ENCODE measurements at regions not wholly inside any gene's neighbourhood (a gene's known extent, or its start where the extent isn't known, plus 50 kb on each side); places are given as distances from the start of the nearest gene placed in this dataset.

- Histone ChIP-seq H3K36me3 (ENCODE audit: control insufficient read depth in 2 of 4, insufficient read depth in 4 of 4, low read length in 3 of 4) (no peaks in the 10 kb centered on the region), H3K4ac (replicated peaks; ENCODE audit: insufficient read length, low read depth, low read length) (no peak overlapping the region), H3K23me2 (ENCODE audit: low read depth, low read length) (no peaks in the 10 kb centered on the region), H4K20me1 (replicated peaks in 1 of 2; ENCODE audit: control insufficient read depth in 1 of 2, insufficient read depth in 2 of 2, low read length in 2 of 2) (no peaks in the 10 kb centered on the region), H4K8ac (ENCODE audit: extremely low read depth, insufficient read depth, low read length) (no peak overlapping the region), H3K4me3 (ENCODE audit: extremely low read depth in 1 of 4, insufficient read depth in 2 of 4, low read depth in 3 of 4, low read length in 4 of 4) (no peak overlapping the region), H3K9me3 (ENCODE audit: insufficient read depth in 2 of 2, low read depth in 1 of 2, low read length in 1 of 2) (no peaks in the 10 kb centered on the region), H2BK120ac (replicated peaks; ENCODE audit: low read depth, low read length) (no peak overlapping the region), H3K4me2 (ENCODE audit: insufficient read depth in 1 of 2, low read depth in 2 of 2, low read length in 2 of 2) (no peak overlapping the region), H3K56ac (replicated peaks; ENCODE audit: insufficient read length, low read depth, low read length) (no peak overlapping the region), H3K9ac (replicated peaks in 1 of 4; ENCODE audit: extremely low read depth in 1 of 4, low read depth in 3 of 4, low read length in 3 of 4) (no peak overlapping the region), H3K18ac (ENCODE audit: extremely low read depth, low read length) (peak overlapping the region; percentile 19; the same call in 1 of the 2 replicates), H3K27me3 (replicated peaks in 1 of 4; ENCODE audit: control insufficient read depth in 3 of 4, extremely low read depth in 1 of 4, insufficient read depth in 3 of 4, low read length in 3 of 4) (no peaks in the 10 kb centered on the region), H2BK15ac (ENCODE audit: low read length) (no peak overlapping the region), H3K79me1 (ENCODE audit: low read depth, low read length) (no peaks in the 10 kb centered on the region), H2AFZ (ENCODE audit: low read length) (no peak overlapping the region), H2AK5ac (ENCODE audit: low read depth, low read length) (no peak overlapping the region), H3K27ac (ENCODE audit: low read depth, low read length) (no peak overlapping the region), H4K5ac (ENCODE audit: insufficient read length, low read depth, low read length) (no peak overlapping the region), H2BK20ac (ENCODE audit: low read length) (no peak overlapping the region), H4K91ac (replicated peaks; ENCODE audit: insufficient read length, low read length) (no peak overlapping the region), H3K14ac (ENCODE audit: insufficient read length) (no peak overlapping the region), H2BK5ac (ENCODE audit: low read depth, low read length) (no peak overlapping the region), H3K4me1 (replicated peaks in 1 of 4; ENCODE audit: control insufficient read depth in 3 of 4, insufficient read depth in 4 of 4, low read length in 3 of 4) (peaks cover 0 to 5% (median 2%) of the 10 kb centered on the region in 4 experiments; a peak in 1 of 7 replicates), H2BK12ac (ENCODE audit: low read depth, low read length) (no peak overlapping the region), H3K79me2 (ENCODE audit: control insufficient read depth in 1 of 2, insufficient read depth in 2 of 2, low read length in 2 of 2) (no peaks in the 10 kb centered on the region), H3K23ac (ENCODE audit: insufficient read length) (no peak overlapping the region)
- FAIRE-seq (no peak), DNase-seq (ENCODE audit: low read depth in 1 of 2, low spot score in 2 of 2) (no peak)
- WGBS, 2 experiments (ENCODE audit: extremely low coverage in 1 of 2, insufficient coverage in 1 of 2, insufficient read length in 1 of 2, insufficient replicate concordance in 2 of 2, low coverage in 1 of 2, low lambda C conversion rate in 2 of 2, missing lambda C conversion rate in 1 of 2): 86% methylated on average over 2 of the region's 2 CpGs; no CpG with 5 or more reads in 1 of the 2 experiments
- POLR2A ChIA-PET (ENCODE audit: partially characterized antibody): no interaction called here
- CTCF ChIA-PET (ENCODE audit: partially characterized antibody): interaction anchor here (0.6 to 1.6 kb wide), 5 partner anchors 8 to 411 kb away, joined by 3 to 4 read pairs (median 3); no protein-coding TSS in a partner anchor
- TF ChIP-seq EP300 (IDR thresholded peaks at IDR 0.05; ENCODE audit: borderline replicate concordance in 1 of 2, low read depth in 2 of 2, low read length in 2 of 2): no peak
- TF ChIP-seq TBP (IDR thresholded peaks at IDR 0.05; ENCODE audit: low read depth, low read length): no peak
- TF ChIP-seq SIRT6 (IDR thresholded peaks at IDR 0.05; ENCODE audit: low read length): no peak
- TF ChIP-seq RBBP5 (IDR thresholded peaks at IDR 0.05; ENCODE audit: borderline replicate concordance, low read depth, low read length): no peak
- TF ChIP-seq TEAD4 (IDR thresholded peaks at IDR 0.05; ENCODE audit: low read depth, low read length): no peak
- TF ChIP-seq SAP30 (IDR thresholded peaks at IDR 0.05; ENCODE audit: insufficient read depth, insufficient replicate concordance, low read length): no peak
- TF ChIP-seq CBX8 (IDR thresholded peaks at IDR 0.05; ENCODE audit: borderline replicate concordance, low read depth, low read length): no peak
- no peak for TF ChIP-seq HDAC6 (IDR thresholded peaks at IDR 0.05; ENCODE audit: low read depth, low read length)
- no peak for TF ChIP-seq ATF3 (IDR thresholded peaks at IDR 0.05; ENCODE audit: insufficient read depth, low read depth, low read length)
- TF ChIP-seq BCL11A (IDR thresholded peaks at IDR 0.05; ENCODE audit: low read depth in 2 of 2, low read length in 2 of 2): no peak
- TF ChIP-seq USF2 (IDR thresholded peaks at IDR 0.05; ENCODE audit: low read length): no peak
- TF ChIP-seq GABPA (IDR thresholded peaks at IDR 0.05; ENCODE audit: borderline replicate concordance, insufficient read depth, low read length): no peak
- TF ChIP-seq TAF1 (IDR thresholded peaks at IDR 0.05; ENCODE audit: low read depth, low read length): no peak
Measured at GRCh38 chr18:37624318-37624717, 58.7 kb upstream of the CELF4 start.

Data from H1 (cell line).